GM19397 (cell line): ENCODE measurements at regions not wholly inside any gene's neighbourhood (a gene's known extent, or its start where the extent isn't known, plus 50 kb on each side); places are given as distances from the start of the nearest gene placed in this dataset.

ENCODE experiments used
- ATAC-seq: cut with Tn5 transposase; IDR thresholded peaks from one replicate; pipeline ENCODE4 v1.9.1; 2021; ENCODE audit warnings: mild to moderate bottlenecking, moderate library complexity; ENCODE audit not compliant: unreplicated experiment

DNA sequence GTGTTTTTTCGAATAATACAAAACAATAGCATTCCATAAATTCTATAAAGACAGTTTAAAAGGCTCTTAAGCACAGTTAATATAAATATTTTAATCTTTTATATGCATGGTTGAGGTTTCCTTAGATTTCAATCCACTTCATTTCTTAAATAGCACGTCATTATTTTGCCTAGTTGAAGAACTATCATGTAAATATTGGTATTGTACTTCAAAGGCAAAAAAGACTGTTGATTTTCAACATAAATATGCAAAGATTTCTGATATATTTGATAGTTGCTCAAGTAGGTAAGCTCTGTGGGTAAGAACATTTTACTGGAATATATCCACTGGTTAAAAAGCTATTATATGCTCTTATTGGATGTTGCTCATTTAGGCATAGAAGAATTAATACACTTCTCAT, 458.6 kb downstream of the NR2F1-AS1 start:
- ATAC-seq, result no peak

DNA sequence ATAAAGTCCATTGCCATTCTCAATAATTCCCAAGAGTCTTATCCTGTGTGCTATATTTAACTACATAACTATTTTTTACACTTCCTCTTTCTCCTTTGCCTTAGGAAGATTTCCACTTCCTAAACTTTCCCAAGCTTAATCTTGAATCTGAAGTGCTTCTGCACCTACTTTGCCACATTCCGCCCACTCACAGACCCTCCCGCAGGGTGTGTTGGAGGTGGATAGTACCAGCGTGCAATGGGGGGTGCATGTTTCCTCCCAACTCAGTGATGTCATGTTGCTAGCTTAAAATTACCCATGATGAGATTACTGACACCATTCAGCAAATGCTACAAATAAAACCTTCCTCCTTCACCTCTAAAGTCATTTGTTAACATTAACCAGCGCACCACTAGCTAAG, 460.2 kb downstream of the NR2F1-AS1 start:
- ATAC-seq, result no peak

DNA sequence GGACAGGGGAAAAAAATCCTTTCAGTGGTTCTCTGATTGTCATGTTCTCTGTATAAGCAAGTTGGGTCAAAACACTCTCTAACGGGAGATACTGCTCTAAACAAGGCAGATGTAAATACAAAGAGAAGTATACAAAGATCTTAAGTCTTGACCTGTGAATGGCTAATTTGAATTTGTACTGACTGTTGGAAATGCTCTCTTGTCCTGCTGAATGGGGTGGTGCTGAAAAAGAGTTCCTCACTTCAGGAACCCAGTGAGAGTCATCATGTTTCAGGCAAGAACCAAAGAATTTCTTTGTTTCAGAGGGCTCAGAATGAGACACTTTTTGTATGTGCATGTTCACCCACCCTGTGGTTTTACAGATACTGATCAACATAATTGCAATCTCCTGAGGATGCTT, 461.0 kb downstream of the NR2F1-AS1 start:
- ATAC-seq, result no peak

GRCh38 chr5:93117751-93118531, 463.1 kb downstream of the NR2F1-AS1 start:
- no peak for ATAC-seq

DNA sequence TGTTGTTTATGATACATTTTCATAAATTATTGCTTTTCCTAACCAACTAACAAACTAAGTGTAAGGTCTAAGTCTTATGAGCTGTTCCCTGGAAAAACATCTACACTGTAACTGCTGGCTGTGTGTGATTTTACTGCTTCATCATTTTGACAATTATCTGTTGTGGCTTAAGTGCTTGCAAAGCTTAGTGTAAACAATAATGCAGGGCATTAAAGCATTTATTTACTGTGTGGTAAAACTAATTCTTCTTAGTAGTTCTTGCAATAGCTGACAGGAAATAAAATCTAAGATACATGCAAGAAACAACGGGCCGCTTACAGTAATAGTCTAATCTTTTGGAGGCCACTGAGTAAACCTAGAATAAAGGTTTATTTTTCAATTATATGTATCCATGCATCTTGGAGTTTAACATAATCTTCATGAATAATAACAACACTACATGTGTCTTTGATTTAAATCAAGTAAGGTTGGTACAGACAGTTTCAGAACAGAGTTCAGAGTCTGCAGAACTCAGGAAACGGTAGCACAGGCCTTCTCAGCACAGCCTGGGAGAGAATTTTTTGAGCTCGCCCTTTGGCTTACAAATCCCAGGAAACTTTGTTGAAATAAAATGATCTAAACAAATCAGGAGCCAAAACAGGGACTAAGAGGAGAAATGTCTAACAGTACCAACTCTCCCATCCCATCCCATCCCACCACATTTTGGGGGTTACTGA, 473.1 kb downstream of the NR2F1-AS1 start:
- no peak for ATAC-seq

DNA sequence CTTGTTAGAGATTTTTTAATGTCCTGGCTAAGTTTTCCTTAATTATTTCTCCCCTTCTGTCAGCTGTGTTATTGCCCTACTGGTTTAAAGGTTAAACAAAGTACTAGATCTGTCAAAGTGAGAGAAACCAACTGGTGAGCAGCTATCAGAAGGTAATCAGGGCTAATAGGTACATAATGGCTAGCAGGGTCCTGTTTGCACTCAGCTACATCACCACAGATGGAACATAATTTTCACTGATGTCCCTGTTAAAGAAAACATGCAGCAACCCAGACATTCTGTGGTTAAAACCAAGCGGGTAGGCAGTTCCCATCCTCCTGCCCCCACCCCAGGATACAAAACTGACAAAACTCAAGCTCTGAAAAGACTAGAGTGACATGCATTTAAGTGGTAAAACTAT, 473.9 kb downstream of the NR2F1-AS1 start:
- ATAC-seq, result no peak

DNA sequence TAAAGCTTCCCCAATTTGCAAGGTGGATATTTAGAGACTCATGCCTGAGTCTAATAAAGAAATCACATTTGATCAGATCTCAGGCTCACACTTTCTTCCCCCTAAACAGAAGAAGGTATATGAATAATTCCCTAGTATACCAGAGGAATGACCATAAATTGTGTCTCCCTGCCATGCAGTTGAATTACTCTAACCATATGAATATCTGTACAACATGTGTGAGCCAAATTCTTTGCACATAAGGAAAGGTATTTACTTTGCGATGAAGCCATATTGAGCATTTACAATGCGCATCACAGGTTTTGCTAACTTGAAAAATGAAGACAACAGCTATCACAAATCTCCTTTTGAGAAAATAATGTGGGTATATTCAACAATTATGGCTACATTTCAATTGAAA, 479.4 kb downstream of the NR2F1-AS1 start:
- ATAC-seq, result no peak

GRCh38 chr5:93100976-93101375, 480.0 kb downstream of the NR2F1-AS1 start:
- ATAC-seq, result no peak

DNA sequence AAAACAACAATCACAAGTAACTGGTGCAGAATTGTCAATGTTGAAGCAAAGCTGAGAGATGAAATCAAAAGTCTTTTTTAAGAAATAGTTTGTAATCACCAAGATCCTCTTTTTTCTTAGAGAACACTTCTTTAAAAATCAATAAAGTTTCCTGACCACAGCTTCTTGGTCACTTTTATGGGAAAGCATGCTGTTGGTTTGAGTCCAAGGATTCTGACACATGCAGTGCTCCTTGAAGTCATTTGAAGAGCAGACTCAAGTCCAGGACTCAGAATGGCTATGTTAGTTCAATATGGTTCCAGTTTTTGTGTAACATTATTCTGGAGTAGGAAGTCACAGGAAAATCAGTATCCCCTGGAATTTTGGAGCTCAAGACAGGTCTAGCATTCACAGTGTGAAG, 480.6 kb downstream of the NR2F1-AS1 start:
- ATAC-seq, result no peak

GRCh38 chr5:93099902-93100347, 481.1 kb downstream of the NR2F1-AS1 start:
- no peak for ATAC-seq

DNA sequence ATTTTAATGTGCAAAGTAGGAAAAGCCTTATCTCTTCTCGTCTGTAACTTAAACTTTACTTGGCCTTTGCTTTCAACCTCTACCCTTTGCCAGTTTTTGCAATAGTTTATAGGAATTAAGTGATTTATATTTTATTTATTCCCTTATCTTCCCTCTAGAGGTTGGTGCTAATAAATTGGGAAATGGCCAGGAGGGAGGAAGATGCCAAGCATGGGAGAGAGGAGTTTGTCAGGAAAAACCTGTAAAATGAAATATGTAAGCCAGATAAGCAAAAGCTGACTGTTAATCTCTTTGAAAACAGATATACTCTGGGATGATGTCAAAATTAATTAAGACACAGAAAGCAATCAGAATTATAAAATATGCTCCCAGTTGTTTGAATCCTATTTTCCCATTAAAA, 484.5 kb downstream of the NR2F1-AS1 start:
- no peak for ATAC-seq

DNA sequence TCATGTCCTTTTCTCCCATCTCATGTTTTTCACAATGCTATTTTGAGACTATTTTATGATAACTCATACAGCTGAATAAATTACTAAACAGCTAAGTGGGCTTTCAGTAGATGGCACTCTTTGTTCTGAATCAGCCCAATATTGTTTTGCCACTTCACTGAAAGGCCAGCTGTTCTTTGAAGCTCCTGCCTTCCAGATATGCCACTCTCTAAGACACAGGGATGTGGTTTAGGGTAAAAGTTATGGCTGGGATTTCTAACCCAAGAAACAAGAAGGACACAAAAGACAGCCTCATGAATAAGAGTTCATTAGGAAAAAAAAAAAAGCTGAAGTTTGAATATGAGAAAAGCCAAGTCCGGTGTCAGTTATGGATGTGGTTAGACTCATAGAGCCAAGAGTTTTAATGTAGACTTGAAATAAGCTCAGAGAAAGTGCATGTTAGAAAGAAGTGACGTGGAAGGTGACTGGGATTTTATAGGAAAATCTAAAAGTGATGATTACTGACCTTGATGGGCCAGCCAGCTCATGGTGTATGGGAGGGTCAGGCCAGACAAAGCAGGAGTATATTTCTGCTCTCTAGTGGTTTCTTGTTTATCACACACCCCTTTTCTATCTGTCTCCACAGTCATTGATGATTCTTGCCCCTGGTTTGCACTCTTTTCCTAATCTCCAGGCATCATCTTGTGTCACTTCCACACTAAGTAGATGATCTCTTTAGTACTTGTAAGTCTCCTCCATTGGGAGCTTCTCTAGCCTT, 488.5 kb downstream of the NR2F1-AS1 start:
- no peak for ATAC-seq

GRCh38 chr5:93090698-93091097, 490.3 kb downstream of the NR2F1-AS1 start:
- no peak for ATAC-seq

GRCh38 chr5:93088592-93089389, 492.2 kb downstream of the NR2F1-AS1 start:
- no peak for ATAC-seq

- ATAC-seq, result no peak
Measured at GRCh38 chr5:93087326-93087725, 493.7 kb downstream of the NR2F1-AS1 start.

- no peak for ATAC-seq
Measured at GRCh38 chr5:93082981-93083380, 498.0 kb downstream of the NR2F1-AS1 start.

DNA sequence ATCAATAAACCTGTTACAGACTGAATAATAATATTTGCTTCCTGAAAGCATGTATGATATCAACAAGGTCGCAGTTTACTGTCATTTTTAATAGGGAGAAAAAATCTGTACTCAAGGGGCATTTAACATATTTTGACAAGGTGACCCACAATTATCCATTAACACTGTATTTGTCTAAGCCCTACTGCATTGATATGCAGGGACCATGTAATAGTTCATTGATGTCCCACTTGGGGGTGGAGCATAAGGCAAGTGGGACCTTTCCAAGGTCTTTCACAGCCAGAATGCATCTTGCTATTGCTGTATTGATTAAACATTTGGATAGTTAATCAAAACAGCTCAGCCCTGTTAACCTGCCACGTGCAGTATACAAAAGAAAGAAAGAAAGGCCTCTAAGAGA, 502.0 kb downstream of the NR2F1-AS1 start:
- no peak for ATAC-seq

DNA sequence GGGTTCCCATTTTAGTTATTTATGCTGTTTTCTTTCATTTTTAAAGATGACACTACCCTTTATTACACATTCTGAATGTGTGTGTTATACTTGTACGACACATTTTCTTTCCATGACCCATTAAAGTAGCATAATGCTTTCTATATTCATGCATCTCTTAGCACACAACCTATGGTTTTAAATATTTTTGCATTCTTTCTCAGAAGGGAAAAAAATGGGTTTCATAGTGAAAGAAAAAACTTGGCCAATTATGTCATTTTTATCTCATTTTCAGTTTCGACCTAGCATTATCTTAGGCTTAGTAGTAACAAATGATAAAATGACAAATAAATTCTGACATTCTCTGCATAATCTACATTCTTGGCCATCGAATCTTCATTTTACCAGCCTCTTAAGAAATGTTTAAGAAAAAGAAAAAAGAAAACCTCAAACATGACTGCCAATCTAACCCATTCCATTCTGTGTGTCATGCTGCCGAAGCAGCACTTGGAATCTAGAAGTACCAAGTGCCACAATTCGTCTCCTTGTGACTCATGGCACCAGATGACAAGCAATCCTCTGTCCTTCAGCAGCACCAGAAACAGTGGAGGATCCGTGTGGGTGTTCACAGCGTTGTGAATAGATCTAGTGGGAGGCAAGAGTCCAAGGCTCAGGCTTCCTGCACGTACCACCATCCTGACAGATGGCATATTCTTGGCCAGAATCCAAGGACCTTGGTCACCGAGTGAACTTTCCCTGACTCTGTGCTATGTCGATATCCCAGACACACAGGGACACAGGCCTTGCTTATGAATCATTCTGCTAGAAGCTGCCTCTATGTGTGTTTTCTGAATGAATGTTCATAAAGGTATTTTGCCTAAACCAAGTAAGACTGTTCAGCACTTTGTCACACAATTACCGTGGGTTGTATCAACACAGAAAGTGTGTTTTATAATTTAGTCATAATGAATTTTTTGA, 502.7 kb downstream of the NR2F1-AS1 start:
- no peak for ATAC-seq

DNA sequence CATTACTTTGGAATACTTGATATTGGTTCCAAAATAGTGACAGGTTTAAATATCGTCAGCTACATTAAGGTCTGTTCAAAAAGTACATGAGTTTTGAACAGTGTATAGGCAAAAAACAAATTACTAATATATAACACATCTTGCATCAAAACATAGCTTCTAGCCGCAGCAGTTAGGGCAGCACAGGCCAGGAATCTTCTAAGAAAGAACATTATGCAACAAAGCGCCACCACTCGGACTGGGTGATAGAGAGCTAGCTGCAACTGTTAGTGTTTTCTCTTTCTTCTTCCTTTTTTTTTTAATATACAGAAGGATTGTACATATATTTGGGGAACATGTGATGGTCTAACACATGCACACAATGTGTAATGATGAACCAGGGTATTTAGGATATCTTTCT, 504.5 kb downstream of the NR2F1-AS1 start:
- no peak for ATAC-seq

DNA sequence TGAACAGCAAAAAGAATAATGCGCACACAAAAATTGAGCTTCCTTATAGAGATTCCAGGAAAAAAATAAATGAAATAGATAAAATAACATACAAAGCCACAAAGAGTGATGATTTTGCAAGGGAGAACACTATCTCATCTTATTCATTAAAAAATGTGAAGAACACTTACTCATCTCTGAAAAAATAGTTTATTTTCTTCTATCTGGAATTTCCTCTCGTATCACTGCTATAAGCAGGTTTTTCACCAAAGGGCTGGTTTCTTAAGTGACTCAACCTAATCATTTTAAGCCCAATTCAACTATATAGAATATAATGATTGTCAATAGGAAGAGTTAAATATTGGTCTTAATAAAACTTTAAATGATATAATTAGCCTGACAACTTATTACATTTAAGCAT, 504.9 kb downstream of the NR2F1-AS1 start:
- no peak for ATAC-seq
